Body of pancreas (tissue), 4 donors: ENCODE measurements at regions not wholly inside any gene's neighbourhood (a gene's known extent, or its start where the extent isn't known, plus 50 kb on each side); places are given as distances from the start of the nearest gene placed in this dataset.

Source experiments
- ATAC-seq: fragments of 150-250 bp; one replicate; pipeline ENCODE4 v1.9.1; 2016
- DNase-seq, 4 donors: peaks; one replicate each; pipeline ENCODE4 v3.0.0-alpha.2; 2019
- H3K27ac ChIP-seq, 4 donors: fragments of 200-600 bp; sonication (generic); 1 replicate in 3 of 4; 2 replicates in 1 of 4; pipeline versions ENCODE4 v1.5.1 to v1.6.1; 2016 to 2019; ENCODE audit warnings: mild to moderate bottlenecking in 1 of 4, mixed read lengths in 1 of 4, moderate library complexity in 1 of 4
- H3K27me3 ChIP-seq, 2 donors: fragments of 200-600 bp; sonication (generic); one replicate each; pipeline ENCODE4 v1.6.0; 2016; ENCODE audit warnings: mild to moderate bottlenecking in 1 of 2
- H3K36me3 ChIP-seq, 2 donors: fragments of 200-600 bp; sonication (generic); replicated peaks in 1 of 2; 2 replicates each; pipeline ENCODE4 v1.5.1; 2016; ENCODE audit warnings: low read depth in 2 of 2; ENCODE audit not compliant: insufficient read depth in 1 of 2
- H3K4me1 ChIP-seq: fragments of 200-600 bp; sonication (generic); one replicate; pipeline ENCODE4 v1.6.0; 2016
- H3K4me3 ChIP-seq, 2 donors: fragments of 200-600 bp; sonication (generic); 1 replicate in 1 of 2; 2 replicates in 1 of 2; pipeline ENCODE4 v1.5.1; 2016 to 2019
- H3K9me3 ChIP-seq, 3 donors: fragments of 200-600 bp; sonication (generic); 1 replicate in 2 of 3; 2 replicates in 1 of 3; pipeline ENCODE4 v1.5.1; 2016
- POLR2A ChIP-seq, 3 donors: fragments of 450-650 bp; IDR thresholded peaks; one replicate each; pipeline ENCODE4 v1.6.1; 2016; ENCODE audit warnings: antibody characterized with exemption in 3 of 3, mild to moderate bottlenecking in 2 of 3
- WGBS, 2 donors: methylation state at CpG; one replicate each; pipeline ENCODE4 v1.1.5; 2017; 5-methylcytosine and 5-hydroxymethylcytosine counted together
- intact Hi-C: fragments of 100-400 bp; cut with DNase I; formaldehyde crosslinking; loops from one replicate; pipeline ENCODE4 v1.15.1; 2023
- TF ChIP-seq, protein P1 (sequence below), 7 experiments: fragments of 450-650 bp in 4 of 7; fragments of 200-600 bp in 3 of 7; sonication (generic) in 3 of 7; IDR thresholded peaks; one replicate each; pipeline ENCODE4 v1.5.1; 2016 to 2019; ENCODE audit warnings: antibody characterized with exemption in 7 of 7

DNA sequence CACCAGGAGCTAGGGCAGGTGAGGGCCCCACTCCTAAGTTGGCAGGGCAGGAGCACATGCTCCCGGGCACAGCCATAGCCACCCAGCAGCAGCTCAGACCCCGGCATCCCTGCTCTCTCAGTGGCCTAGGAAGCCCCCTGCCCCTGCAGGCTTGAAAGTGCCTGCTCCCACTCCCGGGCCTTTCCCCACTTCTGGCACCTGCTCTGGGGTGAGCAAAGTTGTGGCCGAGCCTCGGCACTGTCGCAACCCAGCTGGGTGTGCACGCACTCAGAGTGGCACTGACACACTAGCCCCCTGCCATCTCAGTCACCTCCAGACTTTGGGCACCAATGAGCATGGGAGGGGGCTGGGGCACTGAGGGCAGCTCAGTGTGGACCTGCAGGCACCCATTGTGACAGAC, 60.8 kb upstream of the CDKN2AIP start:
- TF ChIP-seq, protein P1, sequence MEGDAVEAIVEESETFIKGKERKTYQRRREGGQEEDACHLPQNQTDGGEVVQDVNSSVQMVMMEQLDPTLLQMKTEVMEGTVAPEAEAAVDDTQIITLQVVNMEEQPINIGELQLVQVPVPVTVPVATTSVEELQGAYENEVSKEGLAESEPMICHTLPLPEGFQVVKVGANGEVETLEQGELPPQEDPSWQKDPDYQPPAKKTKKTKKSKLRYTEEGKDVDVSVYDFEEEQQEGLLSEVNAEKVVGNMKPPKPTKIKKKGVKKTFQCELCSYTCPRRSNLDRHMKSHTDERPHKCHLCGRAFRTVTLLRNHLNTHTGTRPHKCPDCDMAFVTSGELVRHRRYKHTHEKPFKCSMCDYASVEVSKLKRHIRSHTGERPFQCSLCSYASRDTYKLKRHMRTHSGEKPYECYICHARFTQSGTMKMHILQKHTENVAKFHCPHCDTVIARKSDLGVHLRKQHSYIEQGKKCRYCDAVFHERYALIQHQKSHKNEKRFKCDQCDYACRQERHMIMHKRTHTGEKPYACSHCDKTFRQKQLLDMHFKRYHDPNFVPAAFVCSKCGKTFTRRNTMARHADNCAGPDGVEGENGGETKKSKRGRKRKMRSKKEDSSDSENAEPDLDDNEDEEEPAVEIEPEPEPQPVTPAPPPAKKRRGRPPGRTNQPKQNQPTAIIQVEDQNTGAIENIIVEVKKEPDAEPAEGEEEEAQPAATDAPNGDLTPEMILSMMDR (IDR thresholded peaks at IDR 0.05), result no peak
- no peak for TF ChIP-seq POLR2A (IDR thresholded peaks at IDR 0.05)
- intact Hi-C loops, result no loop called here
- no peaks in the 10 kb centered on the region for H3K36me3 ChIP-seq
- H3K27me3 ChIP-seq, result no peaks in the 10 kb centered on the region
- H3K9me3 ChIP-seq, result peaks cover 0 to 13% (median 0%) of the 10 kb centered on the region in 3 donors
- no peak overlapping the region for H3K4me3 ChIP-seq
- H3K4me1 ChIP-seq, result no peaks in the 10 kb centered on the region
- H3K27ac ChIP-seq, result no peak overlapping the region
- 80% methylated on average over 7 of the region's 7 CpGs; no CpG with 5 or more reads in 1 of the 2 donors for WGBS, 2 donors
- DNase-seq, result no peak
- no peak for ATAC-seq

DNA sequence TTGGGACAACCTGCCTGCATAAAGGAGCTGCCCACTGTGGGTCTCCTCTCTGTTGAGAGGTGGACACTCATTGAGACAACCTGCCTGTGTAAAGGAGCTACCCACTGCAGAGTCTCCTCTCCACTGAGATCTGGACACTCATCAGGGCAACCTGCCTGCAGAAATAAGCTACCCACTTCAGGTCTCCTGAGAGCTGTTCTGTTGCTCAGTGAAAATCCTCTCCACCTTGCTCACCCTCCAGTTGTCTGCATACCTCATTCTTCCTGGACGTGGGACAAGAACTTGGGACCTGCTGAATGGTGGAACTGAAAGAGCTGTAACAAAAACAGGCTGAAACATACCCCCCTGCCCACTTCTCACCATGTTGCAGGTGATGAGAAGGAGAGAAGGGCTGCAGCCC, 59.9 kb upstream of the CDKN2AIP start:
- Histone ChIP-seq H3K27me3 (no peaks in the 10 kb centered on the region), H3K4me1 (no peaks in the 10 kb centered on the region), H3K4me3 (no peak overlapping the region), H3K36me3 (no peaks in the 10 kb centered on the region), H3K9me3 (peaks cover 0 to 13% (median 0%) of the 10 kb centered on the region in 3 donors), H3K27ac (no peak overlapping the region)
- intact Hi-C loops, result no loop called here
- ATAC-seq (no peak), DNase-seq (no peak)
- TF ChIP-seq, protein P1 (IDR thresholded peaks at IDR 0.05), result no peak
- no peak for TF ChIP-seq POLR2A (IDR thresholded peaks at IDR 0.05)
- WGBS, 2 donors, result 57 to 76% methylated on average over 1 of the region's 1 CpG

DNA sequence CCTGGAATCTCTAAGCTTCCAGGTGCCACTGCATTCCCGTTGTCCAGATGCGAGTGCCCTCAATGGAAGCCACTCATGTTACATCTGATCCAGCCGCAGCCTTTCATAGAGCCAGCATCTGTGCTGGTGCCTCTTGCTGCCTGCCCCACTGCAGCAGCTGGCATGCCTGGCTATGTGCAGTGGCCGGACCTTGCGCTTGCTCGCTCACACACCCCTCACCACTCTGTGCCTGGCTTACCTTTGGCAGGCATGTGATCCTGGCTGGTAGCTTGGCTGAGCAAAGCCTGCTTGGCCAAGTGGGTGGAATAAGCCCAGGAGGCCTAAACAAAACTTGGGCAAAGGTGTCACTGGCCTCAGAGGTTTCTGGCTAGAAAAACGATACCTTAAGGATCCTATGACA, 59.5 kb upstream of the CDKN2AIP start:
- intact Hi-C loops, result no loop called here
- Histone ChIP-seq H3K9me3 (peaks cover 0 to 13% (median 0%) of the 10 kb centered on the region in 3 donors), H3K27ac (no peak overlapping the region), H3K27me3 (no peaks in the 10 kb centered on the region), H3K36me3 (no peaks in the 10 kb centered on the region), H3K4me3 (no peak overlapping the region), H3K4me1 (no peaks in the 10 kb centered on the region)
- ATAC-seq (no peak), DNase-seq (no peak)
- 78 to 86% methylated on average over 7 of the region's 7 CpGs for WGBS, 2 donors
- TF ChIP-seq POLR2A (IDR thresholded peaks at IDR 0.05), result no peak
- TF ChIP-seq, protein P1 (IDR thresholded peaks at IDR 0.05), result no peak

DNA sequence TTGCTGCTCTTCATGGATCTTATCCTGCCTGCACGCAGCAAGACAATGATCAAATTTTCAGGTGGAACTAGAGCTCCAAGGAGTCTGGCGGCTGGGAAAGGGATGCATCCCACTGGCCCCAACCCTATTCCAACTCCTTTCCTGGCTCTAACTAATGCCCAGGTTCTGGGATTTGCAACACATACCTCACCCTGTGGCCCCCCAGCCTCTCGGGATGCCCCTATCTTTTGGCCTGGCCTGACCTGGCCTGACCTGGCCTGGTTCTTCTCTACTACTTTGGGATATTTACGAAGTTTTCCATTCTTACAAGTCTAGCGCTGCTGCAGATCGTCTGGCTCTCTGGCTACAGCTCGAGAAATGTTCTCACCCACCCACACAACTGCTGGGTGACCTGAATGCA, 56.4 kb upstream of the CDKN2AIP start:
- WGBS, 2 donors, result 76 to 85% methylated on average over 7 of the region's 7 CpGs
- ATAC-seq (no peak), DNase-seq (no peak)
- Histone ChIP-seq H3K4me3 (no peak overlapping the region), H3K9me3 (peaks cover 0 to 13% (median 0%) of the 10 kb centered on the region in 3 donors), H3K27ac (no peak overlapping the region), H3K27me3 (no peaks in the 10 kb centered on the region), H3K4me1 (peaks cover 13% of the 10 kb centered on the region), H3K36me3 (no peaks in the 10 kb centered on the region)
- TF ChIP-seq, protein P1 (IDR thresholded peaks at IDR 0.05), result no peak
- no peak for TF ChIP-seq POLR2A (IDR thresholded peaks at IDR 0.05)
- intact Hi-C loops, result no loop called here

DNA sequence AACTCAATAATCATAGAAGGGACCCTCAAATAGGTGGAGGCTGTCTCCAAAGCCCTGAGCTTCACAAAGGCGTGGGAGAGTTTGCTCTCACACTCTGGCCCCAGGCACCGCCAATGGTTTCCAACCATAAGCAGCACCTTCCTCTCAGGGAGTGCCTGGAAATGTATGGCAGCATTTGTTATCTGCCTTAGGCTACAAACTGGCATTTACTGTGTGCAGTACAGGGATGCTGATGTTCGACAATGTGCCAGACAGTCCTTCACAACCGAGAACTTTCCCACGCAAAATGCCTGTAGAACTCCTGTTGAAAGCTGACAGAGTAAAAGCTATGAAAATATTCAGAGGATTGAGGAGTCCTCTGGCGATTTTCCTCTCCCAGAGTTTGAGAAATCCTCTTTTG, 55.7 kb upstream of the CDKN2AIP start:
- no peak for TF ChIP-seq POLR2A (IDR thresholded peaks at IDR 0.05)
- TF ChIP-seq, protein P1 (IDR thresholded peaks at IDR 0.05), result no peak
- no peak overlapping the region for H3K27ac ChIP-seq
- 49 to 70% methylated on average over 6 of the region's 6 CpGs for WGBS, 2 donors
- DNase-seq (no peak), ATAC-seq (no peak)
- no peak overlapping the region for H3K4me3 ChIP-seq
- no peaks in the 10 kb centered on the region for H3K36me3 ChIP-seq
- intact Hi-C loops, result no loop called here
- peaks cover 0 to 13% (median 0%) of the 10 kb centered on the region in 3 donors for H3K9me3 ChIP-seq
- peaks cover 13% of the 10 kb centered on the region for H3K4me1 ChIP-seq
- no peaks in the 10 kb centered on the region for H3K27me3 ChIP-seq
